ENCODE measurements at regions not wholly inside any gene's neighbourhood (a gene's known extent, or its start where the extent isn't known, plus 50 kb on each side); places are given as distances from the start of the nearest gene placed in this dataset.

- H2BK20ac ChIP-seq (ENCODE audit: low read depth, low read length, poor library complexity, severe bottlenecking): no peak overlapping the region
- no peak overlapping the region for H4K5ac ChIP-seq (ENCODE audit: insufficient read length, low read depth, low read length)
- no peaks in the 10 kb centered on the region for H4K20me1 ChIP-seq (ENCODE audit: control insufficient read depth, insufficient read depth, insufficient read length)
- no peak overlapping the region for H3K9ac ChIP-seq (ENCODE audit: extremely low read depth, insufficient read length, low read length)
- H2AK5ac ChIP-seq (ENCODE audit: insufficient read length, low read length): no peak overlapping the region
- H2AFZ ChIP-seq (ENCODE audit: low read length): no peak overlapping the region
- H3K18ac ChIP-seq (ENCODE audit: insufficient read length, low read depth, low read length): no peak overlapping the region
- H3K27ac ChIP-seq (ENCODE audit: insufficient read length, low read depth, low read length): no peak overlapping the region
- DNase-seq: no peak
- H3K4me1 ChIP-seq (ENCODE audit: insufficient read depth, low read length): peaks cover 5% of the 10 kb centered on the region; the same call in 1 of the 2 replicates
- H3T11ph ChIP-seq (ENCODE audit: low read length): no peak overlapping the region
- H3K9me3 ChIP-seq (ENCODE audit: control insufficient read depth, low read depth, low read length): no peaks in the 10 kb centered on the region
- H3K79me1 ChIP-seq (ENCODE audit: insufficient read depth, low read depth, low read length, poor library complexity, severe bottlenecking): no peaks in the 10 kb centered on the region
- no peaks in the 10 kb centered on the region for H3K79me2 ChIP-seq (ENCODE audit: insufficient read depth, low read length)
- Mint-ChIP-seq H3K27me3 (ENCODE audit: low read depth) (no peaks in the 10 kb centered on the region; the same call in 1 of the 2 replicates), H3K4me1 (peaks cover 19 to 41% of the 10 kb centered on the region in 2 experiments), H3K9me3 (peaks cover 11 to 79% of the 10 kb centered on the region in 2 experiments), H3K36me3 (ENCODE audit: insufficient read depth in 1 of 3, low read depth in 3 of 3) (peaks cover 0 to 6% (median 3%) of the 10 kb centered on the region in 3 experiments; a peak in 4 of 7 replicates), H3K27ac (no peak overlapping the region), H3K4me3 (no peak overlapping the region)
- no peak overlapping the region for H3K14ac ChIP-seq (ENCODE audit: insufficient read depth, low read length)
- no peak overlapping the region for H2BK12ac ChIP-seq (ENCODE audit: insufficient read length, low read depth, low read length)
- no peak overlapping the region for H4K91ac ChIP-seq (ENCODE audit: insufficient read length, low read depth, low read length)
- H4K8ac ChIP-seq (replicated peaks; ENCODE audit: insufficient read length, low read depth, low read length): no peak overlapping the region
- no peak overlapping the region for H3K4me2 ChIP-seq (ENCODE audit: insufficient read depth, insufficient read length, low read length)
- H3K27me3 ChIP-seq (ENCODE audit: insufficient read depth, low read length): no peaks in the 10 kb centered on the region
- TF ChIP-seq CTCF (conservative IDR thresholded peaks at IDR 0.05): no peak
- no peak overlapping the region for H3K56ac ChIP-seq (ENCODE audit: insufficient read length, low read depth, low read length)
- H3K4ac ChIP-seq (ENCODE audit: low read depth, low read length): no peak overlapping the region
- no peak overlapping the region for H3K23ac ChIP-seq (ENCODE audit: insufficient read length, low read depth, low read length)
- no peak overlapping the region for H2BK5ac ChIP-seq (ENCODE audit: insufficient read length, low read length)
- H3K23me2 ChIP-seq (ENCODE audit: insufficient read length, low read depth, low read length, poor library complexity, severe bottlenecking): no peaks in the 10 kb centered on the region
- no CpG with 5 or more reads among the region's 1 CpG for WGBS (ENCODE audit: extremely low coverage, insufficient read length, low lambda C conversion rate)
- no peak overlapping the region for H2BK120ac ChIP-seq (ENCODE audit: low read depth, low read length, poor library complexity, severe bottlenecking)
- H2BK15ac ChIP-seq (ENCODE audit: low read depth, low read length): no peak overlapping the region
Measured at GRCh38 chrX:134717698-134718097, 59.4 kb upstream of the PLAC1 start.

Measured in H9 (cell line).